ENCODE measurements at regions not wholly inside any gene's neighbourhood (a gene's known extent, or its start where the extent isn't known, plus 50 kb on each side); places are given as distances from the start of the nearest gene placed in this dataset.

DNA sequence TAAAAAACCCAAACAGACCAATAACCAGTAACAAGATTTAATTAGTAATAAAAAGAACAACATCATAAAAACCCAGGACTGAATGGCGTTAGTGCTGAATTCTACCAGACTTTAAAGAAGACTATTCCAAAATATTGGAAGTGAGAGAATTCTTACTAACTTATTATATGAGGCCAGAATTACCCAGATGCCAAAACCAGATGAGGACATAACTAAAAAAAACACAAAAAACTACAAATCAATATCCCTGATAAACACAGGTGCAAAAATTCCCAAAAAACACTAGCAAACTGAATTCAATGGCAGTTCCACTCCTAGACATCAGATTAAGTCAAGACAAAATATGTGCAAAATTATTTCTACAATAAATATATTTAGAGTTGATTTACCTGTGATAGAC lies 400.1 kb upstream of the PABPC4L start:
- no peaks in the 10 kb centered on the region for H3K4me1 Mint-ChIP-seq (ENCODE audit: low read depth)
- no peak overlapping the region for H3K27ac Mint-ChIP-seq
- no peak overlapping the region for H3K4me3 Mint-ChIP-seq
- TF ChIP-seq CTCF (IDR thresholded peaks at IDR 0.05): no peak
- H3K9me3 Mint-ChIP-seq: no peaks in the 10 kb centered on the region; the same call in 1 of the 2 replicates
- no peaks in the 10 kb centered on the region for H3K36me3 Mint-ChIP-seq (ENCODE audit: low read depth)
- H3K27me3 Mint-ChIP-seq (ENCODE audit: insufficient read depth): no peaks in the 10 kb centered on the region
- DNase-seq: no peak

GRCh38 chr4:134591326-134591725 lies 389.7 kb upstream of the PABPC4L start:
- DNase-seq: no peak
- H3K4me3 Mint-ChIP-seq: no peak overlapping the region
- no peaks in the 10 kb centered on the region for H3K9me3 Mint-ChIP-seq
- no peaks in the 10 kb centered on the region for H3K4me1 Mint-ChIP-seq (ENCODE audit: low read depth)
- H3K27ac Mint-ChIP-seq: no peak overlapping the region
- H3K27me3 Mint-ChIP-seq (ENCODE audit: insufficient read depth): no peaks in the 10 kb centered on the region
- H3K36me3 Mint-ChIP-seq (ENCODE audit: low read depth): no peaks in the 10 kb centered on the region
- TF ChIP-seq CTCF (IDR thresholded peaks at IDR 0.05): no peak

DNA sequence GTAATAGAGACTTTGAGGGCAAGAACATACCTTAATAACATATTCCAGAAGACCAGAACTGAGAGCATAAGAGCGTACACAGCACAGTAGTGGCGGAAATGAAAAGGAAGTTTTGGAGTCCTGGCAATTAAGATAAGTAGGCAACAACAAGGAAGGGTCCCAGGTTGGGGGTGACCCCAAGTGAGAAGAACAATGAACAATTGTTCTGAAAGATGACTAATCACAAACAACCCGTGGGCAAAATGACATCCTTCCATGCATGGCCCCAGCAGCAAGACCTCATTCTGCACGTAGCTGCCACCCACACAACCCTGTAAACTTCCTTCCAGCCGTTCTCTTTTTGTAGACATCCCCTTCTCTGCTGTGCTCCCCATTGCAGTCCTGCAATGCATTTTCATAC lies 384.4 kb upstream of the PABPC4L start:
- no peaks in the 10 kb centered on the region for H3K27me3 Mint-ChIP-seq (ENCODE audit: insufficient read depth)
- H3K4me3 Mint-ChIP-seq: no peak overlapping the region
- no peak for TF ChIP-seq CTCF (IDR thresholded peaks at IDR 0.05)
- no peaks in the 10 kb centered on the region; the same call in 1 of the 2 replicates for H3K9me3 Mint-ChIP-seq
- no peak for DNase-seq
- no peaks in the 10 kb centered on the region; the same call in 1 of the 2 replicates for H3K36me3 Mint-ChIP-seq (ENCODE audit: low read depth)
- no peak overlapping the region for H3K27ac Mint-ChIP-seq
- H3K4me1 Mint-ChIP-seq (ENCODE audit: low read depth): no peaks in the 10 kb centered on the region

GRCh38 chr4:134567461-134567860 lies 365.9 kb upstream of the PABPC4L start:
- H3K27me3 Mint-ChIP-seq (ENCODE audit: insufficient read depth): no peaks in the 10 kb centered on the region
- H3K27ac Mint-ChIP-seq: no peak overlapping the region
- DNase-seq: peak; percentile 9
- no peak overlapping the region for H3K4me3 Mint-ChIP-seq
- TF ChIP-seq CTCF (IDR thresholded peaks at IDR 0.05): no peak
- peaks cover 14% of the 10 kb centered on the region for H3K36me3 Mint-ChIP-seq (ENCODE audit: low read depth)
- no peaks in the 10 kb centered on the region for H3K4me1 Mint-ChIP-seq (ENCODE audit: low read depth)
- H3K9me3 Mint-ChIP-seq: peaks cover 21% of the 10 kb centered on the region

- Mint-ChIP-seq H3K4me1 (ENCODE audit: low read depth) (peaks cover 14% of the 10 kb centered on the region; the same call in 1 of the 2 replicates), H3K27ac (no peak overlapping the region), H3K9me3 (peaks cover 2% of the 10 kb centered on the region; the same call in 1 of the 2 replicates), H3K36me3 (ENCODE audit: low read depth) (peaks cover 6% of the 10 kb centered on the region; the same call in 1 of the 2 replicates), H3K27me3 (ENCODE audit: insufficient read depth) (no peaks in the 10 kb centered on the region), H3K4me3 (no peak overlapping the region)
- TF ChIP-seq CTCF (IDR thresholded peaks at IDR 0.05): no peak
- DNase-seq: no peak
Observed at GRCh38 chr4:134560728-134561127, 359.1 kb upstream of the PABPC4L start.

DNA sequence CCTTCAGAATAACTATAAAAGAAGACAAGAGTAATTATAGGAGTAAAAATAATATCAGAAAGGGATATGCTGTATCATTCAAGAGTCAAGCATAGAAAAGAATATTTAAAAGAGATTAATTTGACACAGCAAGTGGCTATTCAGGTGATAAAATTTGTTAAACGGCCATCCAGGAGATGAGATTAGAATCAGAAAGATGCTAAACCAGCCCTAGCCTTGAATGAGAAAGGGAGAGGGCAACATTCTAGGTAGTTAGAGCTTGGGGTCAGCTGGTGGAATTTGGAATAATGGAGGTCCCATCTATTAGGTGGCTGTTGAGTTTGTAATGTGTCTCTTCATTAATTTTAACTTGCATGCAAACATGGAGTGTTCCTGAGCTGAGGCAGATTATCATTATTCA lies 350.5 kb upstream of the PABPC4L start:
- no peak for DNase-seq
- Mint-ChIP-seq H3K9me3 (peaks cover 32% of the 10 kb centered on the region), H3K36me3 (ENCODE audit: low read depth) (peaks cover 30% of the 10 kb centered on the region), H3K27me3 (ENCODE audit: insufficient read depth) (no peaks in the 10 kb centered on the region; the same call in 1 of the 2 replicates), H3K4me3 (no peak overlapping the region), H3K27ac (no peak overlapping the region), H3K4me1 (ENCODE audit: low read depth) (peaks cover 18% of the 10 kb centered on the region; the same call in 1 of the 2 replicates)
- TF ChIP-seq CTCF (IDR thresholded peaks at IDR 0.05): no peak
